ENCODE measurements at regions not wholly inside any gene's neighbourhood (a gene's known extent, or its start where the extent isn't known, plus 50 kb on each side); places are given as distances from the start of the nearest gene placed in this dataset.

- Histone ChIP-seq H3K27ac (ENCODE audit: control insufficient read depth, insufficient read depth) (no peak overlapping the region), H3K4me2 (ENCODE audit: control insufficient read depth, insufficient read depth) (no peak overlapping the region), H3K36me3 (ENCODE audit: control insufficient read depth in 2 of 2, insufficient read depth in 2 of 2, low read length in 1 of 2) (no peaks in the 10 kb centered on the region), H3K9ac (ENCODE audit: control insufficient read depth, insufficient read depth, low read length) (no peak overlapping the region), H3K79me2 (ENCODE audit: control insufficient read depth, insufficient read depth, low read length) (no peaks in the 10 kb centered on the region), H4K20me1 (ENCODE audit: control insufficient read depth, insufficient read depth) (no peaks in the 10 kb centered on the region), H3K4me1 (ENCODE audit: control insufficient read depth, insufficient read depth, low read length) (no peaks in the 10 kb centered on the region), H2AFZ (ENCODE audit: control insufficient read depth, low read depth, low read length) (no peak overlapping the region), H3K27me3 (replicated peaks in 1 of 2; ENCODE audit: control insufficient read depth in 2 of 2, insufficient read depth in 2 of 2, low read length in 1 of 2) (no peaks in the 10 kb centered on the region; a peak in 2 of 4 replicates), H3K9me3 (replicated peaks; ENCODE audit: control insufficient read depth, insufficient read depth, low read length) (no peaks in the 10 kb centered on the region), H3K4me3 (no peak overlapping the region)
- no peak for TF ChIP-seq REST (IDR thresholded peaks at IDR 0.05; ENCODE audit: low read depth, low read length)
- TF ChIP-seq CHD1 (IDR thresholded peaks at IDR 0.05; ENCODE audit: low read depth, low read length), result no peak
- no peak for TF ChIP-seq BACH1 (IDR thresholded peaks at IDR 0.05; ENCODE audit: borderline replicate concordance)
- TF ChIP-seq NR2C1 (IDR thresholded peaks at IDR 0.05), result no peak
- no peak for TF ChIP-seq NR2C2 (IDR thresholded peaks at IDR 0.05; ENCODE audit: borderline replicate concordance, control insufficient read depth, insufficient read length, low read depth)
- TF ChIP-seq FOXM1 (IDR thresholded peaks at IDR 0.05; ENCODE audit: low read depth, low read length), result no peak
- no peak for TF ChIP-seq MEF2B (IDR thresholded peaks at IDR 0.05; ENCODE audit: partially characterized antibody, poor library complexity, severe bottlenecking)
- no peak for TF ChIP-seq SREBF2 (IDR thresholded peaks at IDR 0.05; ENCODE audit: low read length)
- TF ChIP-seq TCF3 (IDR thresholded peaks at IDR 0.05; ENCODE audit: borderline replicate concordance, insufficient read depth, low read depth, low read length), result no peak
- no peak for TF ChIP-seq HSF1 (IDR thresholded peaks at IDR 0.05; ENCODE audit: low read depth, low read length)
- TF ChIP-seq SUZ12 (IDR thresholded peaks at IDR 0.05; ENCODE audit: unreplicated experiment), result no peak
- TF ChIP-seq POU2F2 (IDR thresholded peaks at IDR 0.05; ENCODE audit: borderline replicate concordance, low read depth, low read length), result no peak
- no peak for TF ChIP-seq SP1 (IDR thresholded peaks at IDR 0.05; ENCODE audit: low read depth, low read length)
- no peak for TF ChIP-seq CBX3 (IDR thresholded peaks at IDR 0.05; ENCODE audit: borderline replicate concordance, low read depth)
- FAIRE-seq, result no peak
- WGBS (ENCODE audit: insufficient coverage, insufficient replicate concordance, low lambda C conversion rate, missing lambda C conversion rate), result 40% methylated on average over 8 of the region's 8 CpGs
- no peak for DNase-seq (ENCODE audit: low read depth, low spot score)
- CTCF ChIA-PET, result no interaction called here
- POLR2A ChIA-PET, result no interaction called here
- in situ Hi-C loops (cut with MboI), result no loop called here
- no peak for ATAC-seq
- SMC1A ChIA-PET (ENCODE audit: uncharacterized antibody, unreplicated experiment), result no interaction called here
- BruUV-seq (replicated peaks), result no TSS peak
- RAD21 ChIA-PET (ENCODE audit: unreplicated experiment), result no interaction called here
- intact Hi-C loops (cut with micrococcal nuclease; ENCODE audit: unreplicated experiment), result no loop called here
Measured at GRCh38 chr11:129705341-129705740, 110.3 kb upstream of the TMEM45B start.
